DND-41 (cell line): ENCODE measurements at regions not wholly inside any gene's neighbourhood (a gene's known extent, or its start where the extent isn't known, plus 50 kb on each side); places are given as distances from the start of the nearest gene placed in this dataset.

Experiments
- ATAC-seq: fragments of 200-7000 bp; cut with Tn5 transposase; 3 replicates; pipeline ENCODE4 v1.9.1; 2021; ENCODE audit warnings: low read depth; ENCODE audit not compliant: insufficient read depth
- DNase-seq: peaks from one replicate; pipeline ENCODE4 v3.0.0-alpha.2; 2020
- H2AFZ ChIP-seq: 2 replicates; pipeline ENCODE4 v1.6.0; 2012; ENCODE audit warnings: low read depth, low read length
- H3K27ac ChIP-seq: 2 replicates; pipeline ENCODE4 v1.5.1; 2012; ENCODE audit warnings: low read length, inconsistent platforms
- H3K27me3 ChIP-seq: fragments of 200-600 bp; sonication (generic); 2 replicates; pipeline ENCODE4 v1.6.0; 2012; ENCODE audit warnings: low read length, mild to moderate bottlenecking, inconsistent platforms; ENCODE audit not compliant: insufficient read depth, poor library complexity
- H3K36me3 ChIP-seq: 2 replicates; pipeline ENCODE4 v1.5.1; 2012; ENCODE audit warnings: low read length, inconsistent platforms; ENCODE audit not compliant: insufficient read depth
- H3K4me1 ChIP-seq: 2 replicates; pipeline ENCODE4 v1.5.1; 2012; ENCODE audit warnings: mild to moderate bottlenecking, low read length; ENCODE audit not compliant: insufficient read depth
- H3K4me2 ChIP-seq: 2 replicates; pipeline ENCODE4 v1.6.0; 2012; ENCODE audit warnings: mild to moderate bottlenecking, moderate library complexity, low read length, inconsistent platforms; ENCODE audit not compliant: insufficient read depth
- H3K4me3 ChIP-seq, 2 experiments: fragments of 200-600 bp in 1 of 2; shearing (Covaris generic) in 1 of 2; 2 replicates each; pipeline ENCODE4 v1.5.1; 2012 to 2016; ENCODE audit warnings: inconsistent platforms in 2 of 2, low read length in 2 of 2, mild to moderate bottlenecking in 2 of 2, low read depth in 1 of 2, moderate library complexity in 1 of 2
- H3K79me2 ChIP-seq: 2 replicates; pipeline ENCODE4 v1.6.0; 2012; ENCODE audit warnings: low read length, inconsistent platforms; ENCODE audit not compliant: insufficient read depth
- H3K9ac ChIP-seq: 2 replicates; pipeline ENCODE4 v1.6.0; 2012; ENCODE audit warnings: low read depth, mild to moderate bottlenecking, inconsistent platforms, low read length, moderate library complexity
- H3K9me3 ChIP-seq: 2 replicates; pipeline ENCODE4 v1.5.1; 2012; ENCODE audit warnings: low read length, moderate library complexity, mild to moderate bottlenecking, inconsistent platforms; ENCODE audit not compliant: insufficient read depth, severe bottlenecking
- H4K20me1 ChIP-seq: 2 replicates; pipeline ENCODE4 v1.6.0; 2012; ENCODE audit warnings: low read length; ENCODE audit not compliant: insufficient read depth
- CTCF ChIP-seq: IDR thresholded peaks from 2 replicates; pipeline ENCODE4 v1.5.1; 2012; ENCODE audit warnings: borderline replicate concordance, low read length, moderate library complexity, mild to moderate bottlenecking; ENCODE audit not compliant: poor library complexity, severe bottlenecking; ENCODE audit errors: extremely low read depth
- EZH2 ChIP-seq: IDR thresholded peaks from 3 replicates; pipeline ENCODE4 v1.6.1; 2012; ENCODE audit warnings: borderline replicate concordance, low read depth, mild to moderate bottlenecking, moderate library complexity, low read length, inconsistent platforms; ENCODE audit not compliant: severe bottlenecking

- H3K4me2 ChIP-seq: no peak overlapping the region
- H3K9ac ChIP-seq: no peak overlapping the region
- H3K27ac ChIP-seq: no peak overlapping the region
- no peak overlapping the region for H3K4me3 ChIP-seq
- no peaks in the 10 kb centered on the region for H3K9me3 ChIP-seq
- H3K27me3 ChIP-seq: no peaks in the 10 kb centered on the region
- no peaks in the 10 kb centered on the region for H3K4me1 ChIP-seq
- no peaks in the 10 kb centered on the region for H3K36me3 ChIP-seq
- DNase-seq (no peak), ATAC-seq (no peak)
- H2AFZ ChIP-seq: no peak overlapping the region
- no peaks in the 10 kb centered on the region for H3K79me2 ChIP-seq
- TF ChIP-seq CTCF: no peak
- no peak for TF ChIP-seq EZH2
- no peaks in the 10 kb centered on the region for H4K20me1 ChIP-seq
Measured at GRCh38 chr20:39954621-39955020, 734.4 kb downstream of the MAFB start.

DNA sequence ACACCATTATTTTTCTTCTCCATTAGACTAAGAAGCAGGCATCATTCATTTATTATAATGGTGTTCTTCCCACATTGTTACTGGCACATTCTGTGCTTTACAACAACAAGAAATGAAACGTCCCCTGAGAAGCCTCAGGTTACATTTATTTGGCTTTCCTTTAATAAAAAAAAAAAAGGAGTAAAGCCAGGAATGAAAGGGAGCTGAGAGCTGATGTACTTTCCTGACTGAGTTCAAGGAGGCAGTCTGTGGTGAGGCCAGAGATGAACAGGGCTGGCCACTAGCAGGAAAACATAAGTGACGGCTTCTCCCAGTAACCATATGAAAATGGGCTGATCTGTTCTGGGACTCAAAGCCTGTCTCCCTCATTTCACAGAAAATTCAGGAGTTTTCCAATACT is 742.1 kb downstream of the MAFB start:
- H2AFZ ChIP-seq: no peak overlapping the region
- H3K4me2 ChIP-seq: no peak overlapping the region
- TF ChIP-seq EZH2: no peak
- TF ChIP-seq CTCF: no peak
- no peaks in the 10 kb centered on the region for H3K9me3 ChIP-seq
- DNase-seq: no peak
- no peaks in the 10 kb centered on the region for H4K20me1 ChIP-seq
- H3K4me1 ChIP-seq: no peaks in the 10 kb centered on the region
- H3K36me3 ChIP-seq: no peaks in the 10 kb centered on the region
- no peak for ATAC-seq
- H3K4me3 ChIP-seq: no peak overlapping the region
- no peaks in the 10 kb centered on the region for H3K79me2 ChIP-seq
- no peak overlapping the region for H3K27ac ChIP-seq
- no peak overlapping the region for H3K9ac ChIP-seq
- H3K27me3 ChIP-seq: no peaks in the 10 kb centered on the region

- TF ChIP-seq CTCF (no peak), EZH2 (no peak)
Measured at GRCh38 chr20:39946053-39946810, 742.8 kb downstream of the MAFB start.

GRCh38 chr20:39944861-39945260 is 744.2 kb downstream of the MAFB start:
- no peaks in the 10 kb centered on the region for H3K9me3 ChIP-seq
- H3K36me3 ChIP-seq: no peaks in the 10 kb centered on the region
- no peaks in the 10 kb centered on the region for H3K27me3 ChIP-seq
- H2AFZ ChIP-seq: no peak overlapping the region
- no peak for ATAC-seq
- TF ChIP-seq CTCF (no peak), EZH2 (no peak)
- H3K4me3 ChIP-seq: no peak overlapping the region
- H3K27ac ChIP-seq: no peak overlapping the region
- H3K4me1 ChIP-seq: no peaks in the 10 kb centered on the region
- H4K20me1 ChIP-seq: no peaks in the 10 kb centered on the region
- no peak for DNase-seq
- no peak overlapping the region for H3K4me2 ChIP-seq
- no peaks in the 10 kb centered on the region for H3K79me2 ChIP-seq
- no peak overlapping the region for H3K9ac ChIP-seq

More at GRCh38 chr20:39946053-39946810, 742.8 kb downstream of the MAFB start:
- no peak overlapping the region for H2AFZ ChIP-seq
- DNase-seq (no peak), ATAC-seq (no peak)
- H3K4me3 ChIP-seq: no peak overlapping the region
- H3K36me3 ChIP-seq: no peaks in the 10 kb centered on the region
- no peaks in the 10 kb centered on the region for H3K9me3 ChIP-seq
- H3K79me2 ChIP-seq: no peaks in the 10 kb centered on the region
- H3K27me3 ChIP-seq: no peaks in the 10 kb centered on the region
- H3K4me2 ChIP-seq: no peak overlapping the region
- H3K27ac ChIP-seq: no peak overlapping the region
- H3K9ac ChIP-seq: no peak overlapping the region
- no peaks in the 10 kb centered on the region for H4K20me1 ChIP-seq
- H3K4me1 ChIP-seq: no peaks in the 10 kb centered on the region
